ENCODE measurements at regions not wholly inside any gene's neighbourhood (a gene's known extent, or its start where the extent isn't known, plus 50 kb on each side); places are given as distances from the start of the nearest gene placed in this dataset.

- no peak for DNase-seq (ENCODE audit: low spot score)
Observed at GRCh38 chr4:166363198-166363597, 490.2 kb downstream of the TLL1 start.

DNA sequence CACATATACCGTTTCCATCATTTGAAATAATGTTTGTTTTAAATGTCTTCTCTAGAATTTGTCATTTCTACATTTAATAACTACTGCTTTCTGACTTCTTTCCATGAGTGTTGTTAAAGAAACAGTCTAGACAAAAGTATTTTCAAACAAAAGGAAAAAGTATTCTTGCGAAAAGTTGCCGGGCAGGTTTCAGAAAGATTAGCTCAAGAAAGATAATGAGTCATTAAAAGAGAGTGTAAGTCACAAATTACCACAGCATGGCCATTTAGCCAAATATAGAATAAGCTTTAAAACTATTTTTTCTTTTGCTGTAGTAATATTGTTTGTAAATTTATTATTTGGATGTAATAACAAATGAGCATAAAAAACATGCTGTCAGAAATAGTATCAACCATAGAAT is 493.0 kb downstream of the TLL1 start:
- no peak for DNase-seq (ENCODE audit: low spot score)

DNA sequence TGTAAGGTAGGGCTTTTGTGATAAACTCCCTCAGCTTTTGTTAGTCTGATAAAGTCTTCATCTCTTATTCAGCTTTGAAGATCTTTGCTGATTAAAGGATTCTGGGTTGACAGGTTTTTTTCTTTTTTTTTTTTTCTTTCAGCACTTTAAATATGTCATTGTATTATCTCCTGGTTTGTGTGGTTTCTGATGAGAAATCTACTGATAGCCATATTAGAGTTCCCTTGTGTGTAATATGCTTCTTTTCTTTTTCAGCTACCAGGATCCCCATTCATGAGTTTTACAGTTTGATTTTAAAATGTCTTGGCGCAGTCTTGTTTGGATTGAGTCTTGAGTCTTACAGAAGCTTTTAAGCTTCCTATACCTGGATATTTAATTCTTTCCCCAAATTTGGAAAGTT is 504.5 kb downstream of the TLL1 start:
- no peak for DNase-seq (ENCODE audit: low spot score)

GRCh38 chr4:166386491-166387360 is 513.7 kb downstream of the TLL1 start:
- no peak for DNase-seq (ENCODE audit: low spot score)

DNA sequence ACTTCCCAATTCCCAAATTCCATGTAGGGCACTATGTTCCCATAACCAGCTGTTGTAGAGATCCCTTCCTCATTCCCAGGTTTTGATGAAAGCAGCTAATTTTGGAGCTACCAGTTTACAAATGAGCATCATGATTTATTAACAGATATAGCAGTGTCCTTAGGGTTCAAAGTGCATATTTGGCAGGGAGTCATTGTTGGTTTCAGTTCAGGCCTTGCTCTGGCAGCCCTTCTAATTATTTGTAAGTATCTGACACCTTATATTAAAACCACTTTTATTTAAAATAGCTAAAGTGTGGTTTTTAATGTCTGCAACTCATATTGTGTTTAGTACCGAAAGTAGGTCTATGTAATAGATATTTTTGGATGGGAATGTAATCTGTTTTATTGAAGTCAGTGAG is 518.5 kb downstream of the TLL1 start:
- DNase-seq (ENCODE audit: low spot score): no peak

DNA sequence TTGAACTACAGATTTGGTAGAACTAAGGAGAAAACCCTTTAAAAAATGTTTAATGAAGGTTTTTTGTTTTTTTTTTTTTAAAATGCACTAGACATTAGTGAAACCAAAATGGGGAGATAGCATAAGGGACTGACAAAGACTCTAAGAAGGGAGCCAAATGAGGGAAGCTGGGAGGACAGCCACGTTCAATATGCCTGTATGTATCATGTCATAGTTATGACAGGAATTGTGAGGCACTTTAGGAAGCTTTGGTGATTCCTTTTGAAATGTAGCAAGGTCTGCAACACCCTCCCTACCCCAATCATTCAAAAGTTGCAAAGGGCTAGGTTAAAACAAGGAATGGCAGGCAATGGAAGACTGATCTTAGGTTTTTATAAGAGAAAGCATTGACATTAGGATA is 526.0 kb downstream of the TLL1 start:
- no peak for DNase-seq (ENCODE audit: low spot score)

GRCh38 chr4:166400270-166400894 is 527.3 kb downstream of the TLL1 start:
- DNase-seq (ENCODE audit: low spot score): no peak

GRCh38 chr4:166413356-166413755 is 540.3 kb downstream of the TLL1 start:
- DNase-seq (ENCODE audit: low spot score): no peak

- DNase-seq (ENCODE audit: low spot score): no peak
Observed at GRCh38 chr4:166414431-166414830, 541.4 kb downstream of the TLL1 start.

DNA sequence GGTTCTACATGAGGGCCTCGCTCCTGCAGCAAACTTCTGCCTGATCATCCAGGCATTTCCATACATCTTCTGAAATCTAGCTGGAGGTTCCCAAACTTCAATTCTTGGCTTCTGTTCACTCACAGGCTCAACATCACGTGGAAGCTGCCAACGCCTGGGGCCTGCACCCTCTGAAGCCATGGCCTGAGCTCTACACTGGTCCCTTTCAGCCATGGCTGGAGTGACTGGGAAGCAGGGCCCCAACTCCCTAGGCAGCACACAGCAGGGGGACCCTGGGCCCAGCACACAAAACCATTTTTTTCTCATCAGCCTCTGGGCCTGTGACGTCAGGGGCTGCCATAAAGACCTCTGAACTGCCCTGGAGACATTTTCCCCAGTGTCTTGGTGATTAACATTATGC is 542.7 kb downstream of the TLL1 start:
- no peak for DNase-seq (ENCODE audit: low spot score)

- DNase-seq (ENCODE audit: low spot score): no peak
Observed at GRCh38 chr4:166421556-166422156, 548.6 kb downstream of the TLL1 start.

- no peak for DNase-seq (ENCODE audit: low spot score)
Observed at GRCh38 chr4:166422475-166422874, 549.4 kb downstream of the TLL1 start.

GRCh38 chr4:166426300-166426863 is 553.3 kb downstream of the TLL1 start:
- no peak for DNase-seq (ENCODE audit: low spot score)

DNA sequence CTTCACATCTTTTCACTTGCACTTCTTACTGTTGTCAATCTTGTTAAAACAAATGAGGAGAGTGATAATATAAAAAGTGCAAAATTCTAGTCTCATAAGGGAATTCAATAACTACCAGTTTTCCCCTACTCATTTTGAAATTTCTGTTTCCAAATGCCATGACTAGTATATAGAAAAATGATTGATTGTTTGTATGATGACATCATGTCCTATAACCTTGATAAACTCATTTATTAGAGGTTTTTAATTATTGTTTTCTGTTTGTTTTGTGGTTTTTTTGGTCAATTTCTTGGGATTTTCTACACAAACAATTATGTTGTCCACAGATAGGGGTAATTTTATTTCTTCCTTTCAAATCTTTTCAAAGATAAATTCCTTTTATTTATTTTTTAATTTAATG is 559.1 kb downstream of the TLL1 start:
- DNase-seq (ENCODE audit: low spot score): no peak

- no peak for DNase-seq (ENCODE audit: low spot score)
Observed at GRCh38 chr4:166432842-166433241, 559.8 kb downstream of the TLL1 start.

- no peak for DNase-seq (ENCODE audit: low spot score)
Observed at GRCh38 chr4:166435449-166435848, 562.4 kb downstream of the TLL1 start.

DNA sequence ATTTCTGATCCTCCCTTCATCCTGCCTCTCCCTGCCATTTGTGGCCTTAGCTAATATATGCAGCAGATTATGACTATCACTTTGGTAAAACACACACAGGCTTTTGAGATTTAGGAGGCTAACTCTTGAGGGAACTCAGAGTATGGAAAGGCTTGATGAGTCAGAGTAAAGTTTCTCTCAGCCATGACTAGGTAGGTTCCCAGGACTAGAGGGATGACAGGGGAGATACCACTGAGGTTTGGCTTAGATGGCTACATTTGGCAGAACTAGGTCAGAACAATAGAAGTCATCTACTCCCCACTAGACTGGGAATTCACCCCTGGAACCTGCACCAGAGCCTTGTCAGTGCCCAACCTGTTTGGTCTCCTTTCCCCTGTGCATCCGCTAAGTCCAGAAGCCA is 585.7 kb downstream of the TLL1 start:
- no peak for DNase-seq (ENCODE audit: low spot score)

GRCh38 chr4:166459621-166460020 is 586.6 kb downstream of the TLL1 start:
- no peak for DNase-seq (ENCODE audit: low spot score)

DNA sequence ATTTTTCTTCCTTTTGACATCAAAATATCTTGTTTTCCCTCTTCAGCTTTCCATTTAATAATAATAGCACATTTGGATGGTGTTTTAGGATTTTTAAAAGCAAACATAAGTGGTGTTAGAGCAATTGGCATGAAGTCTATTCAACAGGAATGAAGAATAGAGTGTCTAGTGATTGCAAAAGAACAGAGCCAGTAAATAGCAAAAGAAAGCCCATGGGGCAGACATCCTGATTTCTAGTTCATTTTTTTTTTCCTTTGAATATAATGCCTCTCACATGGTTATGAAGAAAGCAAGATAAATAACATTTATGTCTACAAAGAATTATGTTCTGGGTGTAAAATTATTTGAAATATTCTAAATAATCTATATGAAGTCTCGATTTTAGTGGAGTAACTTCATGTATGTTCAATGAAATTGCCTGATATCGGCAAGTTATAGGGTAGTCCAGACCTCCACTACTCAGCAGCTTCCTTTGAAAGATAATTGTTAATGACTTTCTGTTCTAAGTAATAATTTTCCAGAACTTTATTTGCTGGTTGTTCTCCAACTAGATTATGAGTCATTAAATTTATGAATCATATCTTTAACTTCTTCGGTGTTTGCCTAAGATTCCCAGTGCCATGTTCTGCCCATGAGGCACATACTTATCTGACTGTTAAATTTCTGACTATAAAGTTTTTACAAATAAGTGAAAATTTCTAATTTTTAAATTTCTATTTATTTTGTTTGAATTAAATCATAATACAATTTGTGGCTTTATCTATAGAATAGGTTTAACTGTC is 587.9 kb downstream of the TLL1 start:
- DNase-seq (ENCODE audit: low spot score): no peak

- DNase-seq (ENCODE audit: low spot score): no peak
Observed at GRCh38 chr4:166481055-166481454, 608.0 kb downstream of the TLL1 start.

DNA sequence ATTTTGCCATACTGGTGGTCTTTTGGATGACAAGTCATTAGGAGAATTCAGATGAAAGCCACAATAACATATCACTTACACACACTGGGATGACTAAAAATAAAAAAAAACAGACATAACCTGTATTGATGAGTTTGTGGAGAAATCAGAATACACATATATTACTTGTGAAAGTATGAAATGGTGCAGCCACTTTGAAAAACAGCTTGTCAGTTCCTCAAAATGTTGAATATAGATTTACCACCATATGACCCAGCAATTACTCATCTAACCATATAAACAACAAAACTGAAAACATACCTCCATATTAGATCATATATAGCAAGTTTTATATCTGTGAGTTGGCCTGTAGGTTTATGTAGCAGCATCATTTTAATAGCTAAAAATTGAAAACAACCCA is 608.7 kb downstream of the TLL1 start:
- no peak for DNase-seq (ENCODE audit: low spot score)

DNA sequence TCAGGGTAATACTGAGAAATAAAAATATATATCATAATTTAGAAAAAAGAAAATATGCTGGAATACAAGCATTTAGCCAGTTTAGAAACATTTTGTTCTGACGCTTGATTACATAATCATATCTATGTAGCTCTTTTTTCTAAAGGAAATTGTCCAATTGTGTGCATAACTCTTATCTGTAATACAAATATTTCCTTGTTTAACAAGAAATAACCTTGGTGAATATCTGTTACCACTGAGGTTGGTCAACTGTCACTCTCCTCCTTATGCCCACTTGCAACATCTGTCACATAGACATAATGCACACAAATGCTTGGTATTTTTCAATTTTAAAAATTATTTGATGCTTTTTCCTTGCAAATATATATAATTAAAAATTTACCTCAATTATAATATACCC is 609.7 kb downstream of the TLL1 start:
- no peak for DNase-seq (ENCODE audit: low spot score)

Measured in ureter (tissue), 1 donor.